GM21390 (cell line): ENCODE measurements at regions not wholly inside any gene's neighbourhood (a gene's known extent, or its start where the extent isn't known, plus 50 kb on each side); places are given as distances from the start of the nearest gene placed in this dataset.

Source experiments
- ATAC-seq: cut with Tn5 transposase; IDR thresholded peaks from one replicate; pipeline ENCODE4 v1.9.1; 2021; ENCODE audit not compliant: unreplicated experiment

GRCh38 chr15:62528505-62528904 lies 363.4 kb upstream of the C2CD4B start:
- no peak for ATAC-seq

GRCh38 chr15:62532367-62532766 lies 367.3 kb upstream of the C2CD4B start:
- ATAC-seq: no peak

- ATAC-seq: no peak
Observed at GRCh38 chr15:62533687-62534086, 368.6 kb upstream of the C2CD4B start.

- ATAC-seq: no peak
Observed at GRCh38 chr15:62534996-62535395, 369.9 kb upstream of the C2CD4B start.

- no peak for ATAC-seq
Observed at GRCh38 chr15:62539236-62539635, 374.2 kb upstream of the C2CD4B start.

GRCh38 chr15:62541250-62541649 lies 376.2 kb upstream of the C2CD4B start:
- no peak for ATAC-seq

GRCh38 chr15:62541846-62542245 lies 376.8 kb upstream of the C2CD4B start:
- no peak for ATAC-seq

GRCh38 chr15:62544446-62544845 lies 379.4 kb upstream of the C2CD4B start:
- ATAC-seq: no peak

- ATAC-seq: no peak
Observed at GRCh38 chr15:62545467-62546227, 380.6 kb upstream of the C2CD4B start.

- no peak for ATAC-seq
Observed at GRCh38 chr15:62546628-62547027, 381.5 kb upstream of the C2CD4B start.

GRCh38 chr15:62547584-62547983 lies 382.5 kb upstream of the C2CD4B start:
- ATAC-seq: no peak

- no peak for ATAC-seq
Observed at GRCh38 chr15:62549345-62549970, 384.4 kb upstream of the C2CD4B start.

GRCh38 chr15:62550106-62550505 lies 385.0 kb upstream of the C2CD4B start:
- ATAC-seq: no peak

GRCh38 chr15:62552444-62552843 lies 387.4 kb upstream of the C2CD4B start:
- ATAC-seq: no peak

GRCh38 chr15:62553911-62554563 lies 389.0 kb upstream of the C2CD4B start:
- ATAC-seq: no peak

- ATAC-seq: no peak
Observed at GRCh38 chr15:62558640-62559380, 393.7 kb upstream of the C2CD4B start.

- no peak for ATAC-seq
Observed at GRCh38 chr15:62559381-62559733, 394.3 kb upstream of the C2CD4B start.

GRCh38 chr15:62561059-62561519 lies 396.0 kb upstream of the C2CD4B start:
- no peak for ATAC-seq

- ATAC-seq: no peak
Observed at GRCh38 chr15:62561571-62561970, 396.5 kb upstream of the C2CD4B start.

GRCh38 chr15:62564886-62565633 lies 400.0 kb upstream of the C2CD4B start:
- ATAC-seq: no peak

GRCh38 chr15:62565634-62566026 lies 400.5 kb upstream of the C2CD4B start:
- ATAC-seq: no peak
